DND-41 (cell line): ENCODE measurements at regions not wholly inside any gene's neighbourhood (a gene's known extent, or its start where the extent isn't known, plus 50 kb on each side); places are given as distances from the start of the nearest gene placed in this dataset.

Source experiments
- ATAC-seq: fragments of 200-7000 bp; cut with Tn5 transposase; 3 replicates; pipeline ENCODE4 v1.9.1; 2021; ENCODE audit warnings: low read depth; ENCODE audit not compliant: insufficient read depth
- DNase-seq: peaks from one replicate; pipeline ENCODE4 v3.0.0-alpha.2; 2020
- H2AFZ ChIP-seq: 2 replicates; pipeline ENCODE4 v1.6.0; 2012; ENCODE audit warnings: low read depth, low read length
- H3K27ac ChIP-seq: 2 replicates; pipeline ENCODE4 v1.5.1; 2012; ENCODE audit warnings: low read length, inconsistent platforms
- H3K27me3 ChIP-seq: fragments of 200-600 bp; sonication (generic); 2 replicates; pipeline ENCODE4 v1.6.0; 2012; ENCODE audit warnings: low read length, mild to moderate bottlenecking, inconsistent platforms; ENCODE audit not compliant: insufficient read depth, poor library complexity
- H3K36me3 ChIP-seq: 2 replicates; pipeline ENCODE4 v1.5.1; 2012; ENCODE audit warnings: low read length, inconsistent platforms; ENCODE audit not compliant: insufficient read depth
- H3K4me1 ChIP-seq: 2 replicates; pipeline ENCODE4 v1.5.1; 2012; ENCODE audit warnings: mild to moderate bottlenecking, low read length; ENCODE audit not compliant: insufficient read depth
- H3K4me2 ChIP-seq: 2 replicates; pipeline ENCODE4 v1.6.0; 2012; ENCODE audit warnings: mild to moderate bottlenecking, moderate library complexity, low read length, inconsistent platforms; ENCODE audit not compliant: insufficient read depth
- H3K4me3 ChIP-seq, 2 experiments: fragments of 200-600 bp in 1 of 2; shearing (Covaris generic) in 1 of 2; 2 replicates each; pipeline ENCODE4 v1.5.1; 2012 to 2016; ENCODE audit warnings: inconsistent platforms in 2 of 2, low read length in 2 of 2, mild to moderate bottlenecking in 2 of 2, low read depth in 1 of 2, moderate library complexity in 1 of 2
- H3K79me2 ChIP-seq: 2 replicates; pipeline ENCODE4 v1.6.0; 2012; ENCODE audit warnings: low read length, inconsistent platforms; ENCODE audit not compliant: insufficient read depth
- H3K9ac ChIP-seq: 2 replicates; pipeline ENCODE4 v1.6.0; 2012; ENCODE audit warnings: low read depth, mild to moderate bottlenecking, inconsistent platforms, low read length, moderate library complexity
- H3K9me3 ChIP-seq: 2 replicates; pipeline ENCODE4 v1.5.1; 2012; ENCODE audit warnings: low read length, moderate library complexity, mild to moderate bottlenecking, inconsistent platforms; ENCODE audit not compliant: insufficient read depth, severe bottlenecking
- H4K20me1 ChIP-seq: 2 replicates; pipeline ENCODE4 v1.6.0; 2012; ENCODE audit warnings: low read length; ENCODE audit not compliant: insufficient read depth
- EZH2 ChIP-seq: IDR thresholded peaks from 3 replicates; pipeline ENCODE4 v1.6.1; 2012; ENCODE audit warnings: borderline replicate concordance, low read depth, mild to moderate bottlenecking, moderate library complexity, low read length, inconsistent platforms; ENCODE audit not compliant: severe bottlenecking
- TF ChIP-seq, protein P1 (sequence below): IDR thresholded peaks from 2 replicates; pipeline ENCODE4 v1.5.1; 2012; ENCODE audit warnings: borderline replicate concordance, low read length, moderate library complexity, mild to moderate bottlenecking; ENCODE audit not compliant: poor library complexity, severe bottlenecking; ENCODE audit errors: extremely low read depth

GRCh38 chr12:85394809-85395208 is 114.8 kb downstream of the ALX1 start:
- ATAC-seq, result no peak

GRCh38 chr12:85405262-85405661 is 125.2 kb downstream of the ALX1 start:
- H3K4me1 ChIP-seq, result no peaks in the 10 kb centered on the region
- no peaks in the 10 kb centered on the region for H3K27me3 ChIP-seq
- ATAC-seq (no peak), DNase-seq (no peak)
- H3K4me2 ChIP-seq, result no peak overlapping the region
- no peaks in the 10 kb centered on the region for H4K20me1 ChIP-seq
- no peak overlapping the region for H3K27ac ChIP-seq
- H2AFZ ChIP-seq, result no peak overlapping the region
- H3K79me2 ChIP-seq, result no peaks in the 10 kb centered on the region
- TF ChIP-seq, protein P1, sequence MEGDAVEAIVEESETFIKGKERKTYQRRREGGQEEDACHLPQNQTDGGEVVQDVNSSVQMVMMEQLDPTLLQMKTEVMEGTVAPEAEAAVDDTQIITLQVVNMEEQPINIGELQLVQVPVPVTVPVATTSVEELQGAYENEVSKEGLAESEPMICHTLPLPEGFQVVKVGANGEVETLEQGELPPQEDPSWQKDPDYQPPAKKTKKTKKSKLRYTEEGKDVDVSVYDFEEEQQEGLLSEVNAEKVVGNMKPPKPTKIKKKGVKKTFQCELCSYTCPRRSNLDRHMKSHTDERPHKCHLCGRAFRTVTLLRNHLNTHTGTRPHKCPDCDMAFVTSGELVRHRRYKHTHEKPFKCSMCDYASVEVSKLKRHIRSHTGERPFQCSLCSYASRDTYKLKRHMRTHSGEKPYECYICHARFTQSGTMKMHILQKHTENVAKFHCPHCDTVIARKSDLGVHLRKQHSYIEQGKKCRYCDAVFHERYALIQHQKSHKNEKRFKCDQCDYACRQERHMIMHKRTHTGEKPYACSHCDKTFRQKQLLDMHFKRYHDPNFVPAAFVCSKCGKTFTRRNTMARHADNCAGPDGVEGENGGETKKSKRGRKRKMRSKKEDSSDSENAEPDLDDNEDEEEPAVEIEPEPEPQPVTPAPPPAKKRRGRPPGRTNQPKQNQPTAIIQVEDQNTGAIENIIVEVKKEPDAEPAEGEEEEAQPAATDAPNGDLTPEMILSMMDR, result no peak
- TF ChIP-seq EZH2, result no peak
- no peak overlapping the region for H3K4me3 ChIP-seq
- no peaks in the 10 kb centered on the region for H3K36me3 ChIP-seq
- H3K9ac ChIP-seq, result no peak overlapping the region
- H3K9me3 ChIP-seq, result no peaks in the 10 kb centered on the region

More at GRCh38 chr12:85394809-85395208, 114.8 kb downstream of the ALX1 start:
- DNase-seq, result no peak
- no peaks in the 10 kb centered on the region for H3K4me1 ChIP-seq
- no peak overlapping the region for H2AFZ ChIP-seq
- no peak overlapping the region for H3K4me2 ChIP-seq
- H4K20me1 ChIP-seq, result no peaks in the 10 kb centered on the region
- no peak overlapping the region for H3K9ac ChIP-seq
- H3K36me3 ChIP-seq, result no peaks in the 10 kb centered on the region
- no peaks in the 10 kb centered on the region for H3K9me3 ChIP-seq
- H3K79me2 ChIP-seq, result no peaks in the 10 kb centered on the region
- TF ChIP-seq EZH2, result no peak
- TF ChIP-seq, protein P1, result no peak
- H3K27me3 ChIP-seq, result no peaks in the 10 kb centered on the region
- H3K27ac ChIP-seq, result no peak overlapping the region
- no peak overlapping the region for H3K4me3 ChIP-seq

- Histone ChIP-seq H3K9me3 (no peaks in the 10 kb centered on the region), H3K9ac (no peak overlapping the region), H3K27me3 (no peaks in the 10 kb centered on the region), H3K36me3 (no peaks in the 10 kb centered on the region), H3K79me2 (no peaks in the 10 kb centered on the region), H3K4me2 (no peak overlapping the region), H3K4me3 (no peak overlapping the region), H2AFZ (no peak overlapping the region), H3K27ac (no peak overlapping the region), H3K4me1 (no peaks in the 10 kb centered on the region), H4K20me1 (no peaks in the 10 kb centered on the region)
- ATAC-seq (no peak), DNase-seq (no peak)
- TF ChIP-seq EZH2, result no peak
- TF ChIP-seq, protein P1, result no peak
Observed at GRCh38 chr12:85405781-85406522, 125.9 kb downstream of the ALX1 start.
